Heart right ventricle (tissue), 16 donors: ENCODE measurements at regions not wholly inside any gene's neighbourhood (a gene's known extent, or its start where the extent isn't known, plus 50 kb on each side); places are given as distances from the start of the nearest gene placed in this dataset.
A peak's percentile ranks its signal among the peaks of the same experiment; 100 is the strongest.

Source experiments
- ATAC-seq, 8 donors: fragments of 200-7000 bp; cut with Tn5 transposase; one replicate each; pipeline ENCODE4 v1.9.1; 2020; ENCODE audit warnings: mild to moderate bottlenecking in 8 of 8, moderate library complexity in 8 of 8, moderate number of reproducible peaks in 1 of 8
- DNase-seq, 2 donors: peaks; one replicate each; pipeline ENCODE4 v3.0.0-alpha.2; 2020
- H3K27ac ChIP-seq, 10 donors: fragments of 200-600 bp; sonication (generic) in 2 of 10; one replicate each; pipeline versions ENCODE4 v1.5.0 to v1.8.0; 2020 to 2022; ENCODE audit warnings: mild to moderate bottlenecking in 3 of 10
- H3K27me3 ChIP-seq, 7 donors: fragments of 200-600 bp; one replicate each; pipeline ENCODE4 v1.8.0; 2021 to 2022; ENCODE audit warnings: mild to moderate bottlenecking in 2 of 7
- H3K36me3 ChIP-seq, 9 donors: fragments of 200-600 bp; sonication (generic) in 1 of 9; one replicate each; pipeline versions ENCODE4 v1.5.0 to v1.8.0; 2020 to 2022; ENCODE audit warnings: mild to moderate bottlenecking in 2 of 9
- H3K4me1 ChIP-seq, 9 donors: fragments of 200-600 bp; sonication (generic) in 1 of 9; one replicate each; pipeline versions ENCODE4 v1.5.0 to v1.8.0; 2020 to 2022; ENCODE audit warnings: mild to moderate bottlenecking in 4 of 9
- H3K4me3 ChIP-seq, 10 donors: fragments of 200-600 bp; sonication (generic) in 2 of 10; one replicate each; pipeline versions ENCODE4 v1.5.0 to v1.8.0; 2020 to 2022; ENCODE audit warnings: mild to moderate bottlenecking in 7 of 10, moderate library complexity in 2 of 10
- H3K9me3 ChIP-seq, 11 donors: fragments of 200-600 bp in 10 of 11; sonication (generic) in 2 of 11; one replicate each; pipeline versions ENCODE4 v1.5.0 to v1.8.0; 2013 to 2022; ENCODE audit warnings: mild to moderate bottlenecking in 2 of 11, control low read depth in 1 of 11, moderate library complexity in 1 of 11
- CTCF ChIP-seq, 9 donors: fragments of 200-600 bp; sonication (generic) in 2 of 9; IDR thresholded peaks; one replicate each; pipeline versions ENCODE4 v1.5.0 to v1.8.0; 2021 to 2022; ENCODE audit warnings: antibody characterized with exemption in 9 of 9, mild to moderate bottlenecking in 5 of 9, moderate library complexity in 1 of 9
- WGBS, 2 donors: extraction: QIAGEN DNeasy Blood & Tissue Kit; methylation state at CpG; one replicate each; pipeline ENCODE4 v1.1.7; 2013; ENCODE audit warnings: inconsistent platforms in 1 of 2; 5-methylcytosine and 5-hydroxymethylcytosine counted together
- intact Hi-C, 10 donors: fragments of 100-400 bp; cut with DNase I; formaldehyde crosslinking; loops; one replicate each; pipeline versions ENCODE4 v1.11.1 to v1.14.2; 2022
- donor health status: Arrhythmogenic right ventricular cardiomyopathy.
- donor health status: ischemic (EF 13 %, LVEDD 7.1; RV severe dilation, severe dysfunction).
- donor health status: healthy with polysubstance abuse.
- donor health status: DM: no; HTN: yes; CAD: no.
- donor health status: DM: no; HTN: no; CAD: no.
- donor health status: ischemic (EF 25% LVEDD 6.9; RV normal size, moderate dysfunction).
- donor health status: ischemic (EF 25% LVEDD 5.7; RV mildly dilated, moderate dysfunction).
- donor health status: healthy.
- donor health status: DM: yes; HTN: yes; CAD: no.
- donor health status: Ischemic cardiomyopathy.
- donor health status: ischemic (EF 35%, LVEDD 5.7; RV mildly dilated, moderate dysfunction).
- donor health status: nonischemic (EF 11% LVEDD 7.7; RV severe dilation, severe dysfunction).
- donor health status: DM: yes; HTN: yes; CAD: no.
- donor health status: PGD.
- donor health status: ischemic (EF 29% LVEDD 5.4; RV normal size, mild dysfunction).
- donor health status: nonischemic (EF 23%, LVEDD 6.1; RV moderate dilation, normal function).

DNA sequence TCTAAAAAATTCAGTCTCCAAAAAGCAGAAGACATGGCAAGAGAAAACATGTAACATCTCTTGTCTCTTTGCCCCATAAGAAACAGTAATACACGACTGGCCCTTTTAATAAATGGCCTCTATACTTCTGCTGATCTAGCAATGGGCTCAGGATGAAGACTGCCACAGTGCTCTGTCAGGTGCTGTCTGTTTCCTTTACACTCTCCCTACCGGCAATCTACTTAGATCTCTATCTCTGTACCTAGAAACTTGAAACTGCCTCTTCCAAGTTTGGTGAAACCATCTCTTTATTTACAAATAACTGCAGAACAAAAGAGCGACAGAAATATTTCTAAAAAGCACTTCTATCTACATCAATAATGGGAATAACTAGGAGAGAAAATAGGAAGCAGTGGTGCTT is 685.2 kb upstream of the INTU start:
- TF ChIP-seq CTCF (IDR thresholded peaks at IDR 0.05): no peak
- Histone ChIP-seq H3K4me3 (no peak overlapping the region), H3K36me3 (no peaks in the 10 kb centered on the region), H3K9me3 (no peaks in the 10 kb centered on the region), H3K27me3 (no peaks in the 10 kb centered on the region), H3K4me1 (no peaks in the 10 kb centered on the region), H3K27ac (no peak overlapping the region)
- 76 to 79% methylated on average over 3 of the region's 3 CpGs for WGBS, 2 donors
- ATAC-seq (no peak), DNase-seq (no peak)
- intact Hi-C loops: no loop called here

DNA sequence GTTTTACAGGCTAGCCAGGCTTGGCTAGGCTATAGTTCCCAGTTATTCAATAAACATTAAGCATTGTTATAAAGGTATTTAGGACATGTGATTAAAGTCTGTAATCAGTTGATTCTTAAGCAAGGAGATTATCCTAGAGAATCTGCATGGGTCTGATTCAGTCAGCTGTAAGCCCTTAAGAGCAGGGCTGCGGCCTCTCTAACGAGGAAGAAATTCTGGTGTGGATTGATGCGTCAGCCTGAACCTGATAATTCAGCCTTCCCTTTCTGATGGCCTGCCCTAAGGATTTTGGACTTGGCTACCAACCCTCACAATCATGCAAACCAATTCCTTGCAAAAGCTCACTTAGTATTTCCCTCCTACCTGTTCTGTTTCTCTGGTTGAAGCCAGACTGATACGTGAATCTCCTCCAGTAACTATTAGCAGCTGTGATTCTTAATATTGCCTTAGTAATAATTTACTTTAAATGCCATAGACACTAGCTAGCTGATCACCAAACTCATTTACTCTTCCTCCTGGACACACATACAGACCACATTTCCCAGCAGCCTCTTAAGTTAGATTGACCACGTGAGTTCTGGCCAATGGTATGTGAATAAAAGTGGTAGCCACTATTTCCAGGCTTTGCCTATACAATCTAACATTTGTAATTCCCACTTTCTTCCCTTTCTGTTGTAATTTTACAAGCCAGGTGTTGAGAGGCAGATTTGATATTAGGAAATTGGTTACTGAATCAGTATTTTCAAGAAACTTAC is 678.0 kb upstream of the INTU start:
- H3K27ac ChIP-seq: no peak overlapping the region
- ATAC-seq (no peak), DNase-seq (no peak)
- peaks cover 0 to 9% (median 0%) of the 10 kb centered on the region in 9 donors for H3K4me1 ChIP-seq
- no peaks in the 10 kb centered on the region for H3K36me3 ChIP-seq
- TF ChIP-seq CTCF (IDR thresholded peaks at IDR 0.05): no peak
- H3K27me3 ChIP-seq: no peaks in the 10 kb centered on the region
- no peak overlapping the region for H3K4me3 ChIP-seq
- WGBS, 2 donors: 90 to 92% methylated on average over 5 of the region's 5 CpGs
- intact Hi-C loops: loop anchor here in 2 of 10 donors (5.0 to 10.0 kb wide), 2 partner anchors 327 to 360 kb away; no protein-coding TSS in a partner anchor
- no peaks in the 10 kb centered on the region for H3K9me3 ChIP-seq

DNA sequence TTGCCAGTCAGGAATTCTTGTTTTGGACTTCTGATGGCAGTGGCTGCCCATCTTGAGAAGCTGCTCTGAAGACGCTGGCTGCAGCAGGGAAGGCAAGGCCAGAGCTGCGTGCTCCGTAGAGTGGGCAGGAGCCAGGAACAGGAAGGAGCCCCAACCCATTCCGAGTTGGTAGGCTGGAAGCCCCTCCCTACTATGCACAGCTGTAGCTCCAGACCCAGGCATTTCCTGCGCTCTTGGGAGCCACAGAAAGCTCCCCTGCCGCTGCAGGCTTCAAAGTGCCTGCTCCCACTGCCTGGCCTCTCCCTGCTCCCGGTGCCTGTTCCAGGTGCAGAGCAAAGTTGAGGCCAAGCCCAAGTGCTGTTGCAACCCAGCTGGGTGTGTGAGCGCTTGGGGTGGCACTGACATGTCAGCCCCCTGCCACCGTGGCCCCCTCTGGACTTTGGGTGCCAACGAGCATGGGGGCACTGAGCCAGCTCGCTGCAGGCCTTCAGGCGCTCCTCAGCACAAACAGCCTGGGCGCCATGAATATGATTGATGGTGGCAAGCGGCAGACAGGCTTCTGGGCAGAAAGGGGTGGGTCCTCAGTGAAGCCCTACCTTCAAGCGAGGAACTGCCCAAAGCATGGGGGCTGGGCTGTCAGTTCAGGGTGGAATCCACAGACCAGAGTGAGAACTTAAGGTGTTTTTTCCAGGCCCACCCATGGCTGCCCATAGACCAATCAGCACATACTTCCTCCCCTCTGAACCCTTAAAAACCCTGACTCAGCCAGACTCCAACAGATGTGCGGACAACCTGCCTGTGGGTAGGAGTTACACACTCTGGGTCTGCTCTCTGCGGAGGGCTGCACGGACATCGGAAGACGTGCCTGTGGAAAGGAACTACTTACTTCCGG is 677.2 kb upstream of the INTU start:
- no peak overlapping the region for H3K4me3 ChIP-seq
- ATAC-seq (peak in 1 of 8 donors; percentile 13), DNase-seq (no peak)
- WGBS, 2 donors: 85 to 91% methylated on average over 21 of the region's 21 CpGs
- TF ChIP-seq CTCF (IDR thresholded peaks at IDR 0.05): no peak
- intact Hi-C loops: loop anchor here in 2 of 10 donors (5.0 to 10.0 kb wide), 2 partner anchors 328 to 361 kb away; no protein-coding TSS in a partner anchor
- peaks cover 0 to 9% (median 0%) of the 10 kb centered on the region in 9 donors for H3K4me1 ChIP-seq
- H3K9me3 ChIP-seq: no peaks in the 10 kb centered on the region
- H3K36me3 ChIP-seq: no peaks in the 10 kb centered on the region
- no peaks in the 10 kb centered on the region for H3K27me3 ChIP-seq
- no peak overlapping the region for H3K27ac ChIP-seq

DNA sequence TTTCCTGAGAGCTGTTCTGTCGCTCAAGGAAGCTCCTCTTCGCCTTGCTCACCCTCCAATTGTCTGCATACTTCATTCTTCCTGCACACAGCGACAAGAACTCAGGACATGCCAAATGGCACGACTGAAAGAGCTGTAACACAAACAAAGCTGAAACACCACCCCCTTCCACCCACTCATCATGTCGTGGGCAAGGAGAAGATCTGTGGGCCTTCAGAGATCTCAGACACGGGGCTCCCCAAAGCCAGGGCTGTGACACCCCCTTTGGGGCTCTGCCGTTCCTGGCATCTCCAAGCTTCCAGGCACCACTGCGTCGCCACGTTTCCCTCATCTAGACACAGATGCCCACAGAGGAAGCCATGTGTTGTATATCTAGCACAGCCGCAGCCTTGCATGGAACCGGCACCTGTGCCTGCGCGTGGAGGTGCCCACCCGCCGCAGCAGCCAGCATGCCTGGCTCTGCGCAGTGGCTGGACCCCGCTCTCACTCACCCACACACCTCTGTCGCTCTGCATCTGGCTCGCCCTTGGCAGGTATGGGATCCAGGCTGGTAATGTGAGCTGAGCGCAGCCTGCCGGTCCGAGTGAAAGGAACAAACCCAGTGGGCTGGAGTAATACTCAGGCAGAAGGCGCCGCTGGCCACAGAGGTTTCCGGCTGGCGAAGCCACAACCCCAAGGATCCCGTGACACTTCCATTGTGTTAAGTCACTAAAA is 676.4 kb upstream of the INTU start:
- H3K27me3 ChIP-seq: no peaks in the 10 kb centered on the region
- no peak for TF ChIP-seq CTCF (IDR thresholded peaks at IDR 0.05)
- H3K36me3 ChIP-seq: no peaks in the 10 kb centered on the region
- DNase-seq (no peak), ATAC-seq (no peak)
- H3K4me1 ChIP-seq: peaks cover 0 to 9% (median 0%) of the 10 kb centered on the region in 9 donors
- 93 to 94% methylated on average over 28 of the region's 28 CpGs for WGBS, 2 donors
- no peak overlapping the region for H3K4me3 ChIP-seq
- no peak overlapping the region for H3K27ac ChIP-seq
- no peaks in the 10 kb centered on the region for H3K9me3 ChIP-seq
- intact Hi-C loops: loop anchor here in 2 of 10 donors (5.0 to 10.0 kb wide), 2 partner anchors 329 to 362 kb away; no protein-coding TSS in a partner anchor
